PFSK-1 (cell line): ENCODE measurements at regions not wholly inside any gene's neighbourhood (a gene's known extent, or its start where the extent isn't known, plus 50 kb on each side); places are given as distances from the start of the nearest gene placed in this dataset.

Experiments used
- SIN3A ChIP-seq: IDR thresholded peaks from 2 replicates; pipeline ENCODE4 v1.6.1; 2012; ENCODE audit warnings: mild to moderate bottlenecking, low read length, moderate library complexity, borderline replicate concordance; ENCODE audit not compliant: insufficient read depth
- TAF1 ChIP-seq: IDR thresholded peaks from 2 replicates; pipeline ENCODE4 v1.6.1; 2012; ENCODE audit warnings: low read length, control low read depth, borderline replicate concordance; ENCODE audit not compliant: insufficient read depth

- TF ChIP-seq TAF1 (no peak), SIN3A (no peak)
Observed at GRCh38 chr1:68706639-68707317, 209.9 kb upstream of the DEPDC1 start.
